GM18519 (cell line): ENCODE measurements at regions not wholly inside any gene's neighbourhood (a gene's known extent, or its start where the extent isn't known, plus 50 kb on each side); places are given as distances from the start of the nearest gene placed in this dataset.
"Not testable (repeated sequence)": the region's sequence is repeated elsewhere in the genome, so short reads cannot be mapped to it uniquely, and the experiment has no call there.

ENCODE experiments used
- ATAC-seq: cut with Tn5 transposase; IDR thresholded peaks from one replicate; pipeline ENCODE4 v1.9.1; 2021; ENCODE audit warnings: mild to moderate bottlenecking, moderate library complexity; ENCODE audit not compliant: unreplicated experiment, low FRiP score

GRCh38 chr1:58836408-58836807 lies 52.6 kb upstream of the JUN start:
- ATAC-seq: no peak

- no peak for ATAC-seq
These were observed 54.0 kb upstream of the JUN start for GRCh38 chr1:58837886-58838285.

- no peak for ATAC-seq
These were observed 55.4 kb upstream of the JUN start for GRCh38 chr1:58839147-58839795.

- no peak for ATAC-seq
These were observed 56.3 kb upstream of the JUN start for GRCh38 chr1:58839846-58840835.

GRCh38 chr1:58841455-58841854 lies 57.6 kb upstream of the JUN start:
- ATAC-seq: no peak

GRCh38 chr1:58842941-58843340 lies 59.1 kb upstream of the JUN start:
- ATAC-seq: no peak

DNA sequence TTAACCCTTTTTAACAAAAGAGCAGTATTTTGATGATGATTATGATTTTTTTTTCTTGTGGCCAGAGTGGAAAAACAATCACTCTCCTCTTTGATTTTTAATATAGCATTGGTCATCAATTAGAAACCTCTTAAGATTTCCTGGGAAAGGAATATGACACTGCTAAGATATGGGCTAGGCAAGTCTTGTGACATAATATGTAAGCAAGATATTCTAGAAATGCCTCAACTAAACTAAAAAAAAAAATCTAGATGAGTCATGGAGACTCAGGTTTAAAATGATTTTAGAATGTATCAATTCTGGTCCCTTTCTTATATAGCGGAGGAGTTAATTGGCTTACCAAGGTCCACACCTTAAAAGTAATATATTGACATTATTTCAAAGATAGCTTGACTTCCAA lies 60.3 kb upstream of the JUN start:
- no peak for ATAC-seq

DNA sequence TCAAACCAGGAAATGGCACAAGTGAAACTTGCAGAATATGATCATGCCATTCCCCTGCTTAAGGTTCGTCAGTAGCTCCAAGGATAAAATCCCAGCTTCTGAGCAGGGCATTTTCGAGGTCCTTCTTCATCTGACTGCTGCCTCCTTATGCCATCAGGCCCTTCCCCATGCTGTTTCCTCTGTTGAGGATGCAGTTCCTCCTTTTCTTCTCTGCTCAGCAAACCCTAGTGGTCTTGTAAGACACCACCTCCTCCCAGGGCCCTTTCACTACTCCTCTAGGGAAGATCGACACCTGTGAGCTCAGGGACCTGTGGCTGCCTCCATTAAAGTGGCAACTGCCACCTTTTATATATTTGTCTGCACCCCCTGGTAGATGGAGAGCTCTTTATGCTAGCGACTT lies 62.1 kb upstream of the JUN start:
- ATAC-seq: no peak

DNA sequence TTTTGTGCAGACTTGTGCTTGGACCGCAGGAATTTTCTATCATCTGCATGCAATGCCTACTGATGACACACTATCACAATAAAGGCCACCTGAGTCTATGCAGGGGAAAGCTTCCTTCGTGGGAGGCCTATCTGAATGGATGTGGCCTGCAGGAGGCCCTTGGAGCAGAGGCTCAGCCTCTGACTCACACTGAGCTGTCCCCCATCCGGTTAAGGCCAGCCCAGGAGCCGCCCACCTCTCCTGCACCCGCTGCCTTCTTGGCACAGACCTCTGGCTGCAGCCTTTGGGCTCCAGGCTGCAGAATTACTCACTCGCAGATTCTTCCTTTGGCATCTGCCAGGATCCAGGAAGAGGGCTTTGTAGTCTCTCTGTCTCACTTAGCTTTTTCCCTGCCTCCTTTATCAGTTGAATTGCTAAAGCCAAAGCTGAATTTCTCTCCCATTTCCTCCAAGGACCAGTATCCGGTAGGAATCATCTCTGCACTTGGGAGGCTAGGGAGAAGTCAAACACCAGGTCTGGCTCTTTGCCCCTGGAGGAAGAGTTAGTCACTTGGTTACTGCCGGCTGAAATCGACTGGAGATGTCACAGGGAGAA lies 65.1 kb upstream of the JUN start:
- ATAC-seq: no peak

DNA sequence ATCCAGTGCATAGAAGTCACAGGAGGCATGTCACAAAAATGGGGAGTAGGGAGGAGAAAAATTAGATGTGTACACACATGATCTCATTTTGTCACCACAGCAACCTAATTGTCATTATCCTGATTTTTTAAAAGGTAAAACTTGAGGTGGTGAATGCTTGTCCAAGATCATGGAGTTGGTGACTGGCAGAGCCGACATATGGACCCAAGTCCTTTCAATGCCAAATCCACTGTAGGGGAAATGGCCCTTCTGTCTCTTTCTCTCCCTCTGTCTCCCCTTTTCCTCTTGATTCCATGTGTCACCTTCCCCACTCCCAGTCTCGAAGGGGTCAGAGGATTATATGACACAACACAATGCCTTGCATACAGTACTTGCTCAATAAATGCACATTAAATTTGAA lies 65.7 kb upstream of the JUN start:
- no peak for ATAC-seq

DNA sequence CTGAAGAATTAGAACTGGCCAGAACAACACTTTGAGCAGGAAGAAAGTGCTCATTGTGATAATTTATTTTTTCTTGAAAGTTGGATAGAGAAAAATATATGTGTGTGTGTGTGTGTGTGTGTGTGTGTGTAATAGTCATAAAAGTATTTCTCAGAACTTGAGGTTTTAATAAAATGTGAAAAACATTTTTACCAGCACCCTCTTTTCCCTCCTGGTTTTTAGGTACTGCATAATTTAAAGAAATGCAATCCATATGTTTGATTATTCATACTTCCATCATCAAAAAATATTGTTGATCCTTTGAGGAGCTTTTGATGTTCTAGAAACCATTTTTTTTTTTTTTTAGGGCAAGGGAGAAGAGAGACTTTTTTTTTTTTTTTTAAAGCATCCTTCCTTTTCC lies 66.8 kb upstream of the JUN start:
- no peak for ATAC-seq

GRCh38 chr1:58852731-58853485 lies 69.1 kb upstream of the JUN start:
- ATAC-seq: no peak

- ATAC-seq: no peak
These were observed 70.7 kb upstream of the JUN start for GRCh38 chr1:58854576-58854975.

- ATAC-seq: no peak
These were observed 71.7 kb upstream of the JUN start for GRCh38 chr1:58855274-58856165.

DNA sequence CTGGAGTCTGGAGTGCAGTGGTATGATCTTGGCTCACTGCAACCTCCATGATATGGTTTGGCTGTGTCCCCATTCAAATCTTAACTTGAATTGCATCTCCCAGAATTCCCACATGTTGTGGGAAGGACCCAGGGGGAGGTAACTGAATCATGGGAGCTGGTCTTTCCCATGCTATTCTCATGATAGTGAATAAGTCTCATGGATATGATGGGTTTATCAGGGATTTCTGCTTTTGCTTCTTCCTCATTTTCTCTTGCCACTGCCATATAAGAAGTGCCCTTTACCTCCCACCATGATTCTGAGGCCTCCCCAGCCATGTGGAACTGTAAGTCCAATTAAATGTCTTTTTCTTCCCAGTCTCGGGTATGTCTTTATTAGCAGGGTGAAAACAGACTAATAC lies 72.4 kb upstream of the JUN start:
- not testable (repeated sequence) for ATAC-seq

DNA sequence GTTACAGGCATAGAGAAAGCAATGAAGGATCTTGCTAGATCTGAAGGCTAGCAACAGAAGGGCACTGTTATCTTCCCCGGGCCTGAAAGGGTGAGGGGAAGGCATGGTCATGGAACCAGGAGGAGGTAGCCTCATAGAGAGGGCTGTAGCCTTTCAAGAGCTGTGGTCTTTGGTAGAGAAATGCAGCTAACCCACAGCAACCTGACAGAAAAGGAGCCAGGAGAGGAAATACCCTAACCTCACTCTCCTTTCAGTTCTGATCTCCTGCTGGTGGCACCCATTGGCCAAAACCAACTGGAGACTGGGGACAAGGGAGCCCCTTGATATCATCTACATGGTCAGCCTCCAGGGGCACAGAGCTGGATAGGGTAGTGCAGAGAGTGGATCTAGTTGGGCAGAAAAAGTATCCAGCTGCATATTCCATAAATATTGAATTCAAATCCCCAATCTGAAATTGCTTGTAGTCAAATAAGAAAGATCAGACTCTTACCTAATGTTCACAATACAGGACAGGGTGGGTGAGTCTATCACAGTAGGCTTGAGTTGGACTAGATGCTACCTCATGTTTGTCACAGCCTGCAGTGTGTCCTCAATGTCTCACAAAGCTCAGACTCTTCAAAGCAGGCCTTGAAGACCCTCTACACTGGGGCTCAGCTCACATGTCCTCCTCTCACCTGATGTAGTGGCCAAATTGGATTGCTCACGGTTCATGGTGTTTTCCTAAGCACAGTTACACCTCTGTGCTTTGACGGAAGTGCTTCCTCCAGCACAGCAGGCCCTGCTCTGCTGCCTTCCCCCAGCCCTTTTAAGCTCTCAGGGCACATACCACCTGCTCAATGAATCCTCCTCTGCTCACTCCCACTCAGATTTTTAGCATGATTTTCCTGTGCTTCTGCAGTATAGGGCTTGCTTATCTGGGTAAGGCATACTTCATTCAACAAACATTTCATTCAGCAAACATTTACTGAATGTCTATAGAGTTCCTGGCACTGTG lies 74.1 kb upstream of the JUN start:
- ATAC-seq: peak; percentile 69

DNA sequence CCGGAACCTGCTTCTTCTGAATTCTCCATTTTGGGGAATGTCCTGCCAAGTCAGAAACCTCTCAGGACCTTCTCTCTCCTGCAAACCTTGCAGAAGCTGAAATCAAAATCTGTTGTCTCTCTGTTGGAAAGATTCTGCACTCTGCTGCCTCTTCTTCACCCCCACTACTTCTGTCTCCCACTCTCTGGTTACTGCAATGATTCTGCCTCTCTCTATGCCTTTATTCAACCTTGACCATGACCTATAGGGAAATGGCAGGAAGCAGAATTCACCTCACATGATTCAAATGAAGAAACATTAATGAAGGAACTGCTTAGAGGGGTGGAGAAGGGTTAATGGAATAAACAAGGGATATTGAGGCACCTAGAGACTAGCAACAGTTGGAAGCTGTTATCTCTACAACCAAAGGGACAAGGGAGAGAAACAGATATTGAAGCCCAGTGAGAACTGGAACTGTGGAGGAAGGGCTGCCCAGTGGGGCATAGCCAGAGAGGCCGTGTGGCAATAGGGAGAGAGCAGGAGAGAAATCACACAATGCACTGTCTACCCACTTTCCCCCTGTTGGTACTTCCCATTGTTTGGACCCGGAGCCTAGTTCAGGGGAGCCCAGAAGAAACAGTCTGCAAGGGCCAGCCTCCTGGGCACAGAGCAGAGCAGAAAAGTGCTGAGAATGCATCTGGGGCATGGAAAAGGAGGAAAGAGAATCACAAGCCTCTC lies 76.1 kb upstream of the JUN start:
- ATAC-seq: no peak

DNA sequence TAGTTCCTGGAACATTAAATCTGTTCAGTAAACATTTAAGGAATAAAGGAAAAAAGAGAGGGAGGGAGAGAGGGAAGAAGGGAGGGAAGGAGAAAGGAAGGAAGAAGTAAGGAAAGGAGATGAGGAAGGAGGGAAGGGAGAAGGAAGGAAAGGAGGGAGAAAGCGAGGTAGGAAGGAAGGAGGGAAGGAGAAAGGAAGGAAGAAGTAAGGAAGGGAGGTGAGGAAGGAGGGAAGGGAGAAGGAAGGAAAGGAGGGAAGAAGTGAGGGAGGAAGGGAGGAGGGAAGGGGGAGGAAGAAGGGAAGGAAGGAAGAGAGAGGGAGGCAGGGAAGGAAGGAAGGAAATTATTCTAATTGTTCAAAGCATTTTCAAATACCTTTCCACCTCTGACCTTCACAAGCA lies 77.2 kb upstream of the JUN start:
- no peak for ATAC-seq
